Osteocyte (in vitro differentiated cells): ENCODE measurements at regions not wholly inside any gene's neighbourhood (a gene's known extent, or its start where the extent isn't known, plus 50 kb on each side); places are given as distances from the start of the nearest gene placed in this dataset.

Source experiments
- DNase-seq: peaks from one replicate; pipeline ENCODE4 v3.0.0; 2021; ENCODE audit warnings: mixed read lengths; ENCODE audit not compliant: unreplicated experiment; ENCODE audit errors: extremely low spot score
- H3K27ac Mint-ChIP-seq: one replicate; pipeline ENCODE4 v1.8.0; 2021; ENCODE audit warnings: mild to moderate bottlenecking, mixed read lengths; ENCODE audit not compliant: unreplicated experiment
- H3K27me3 Mint-ChIP-seq: one replicate; pipeline ENCODE4 v1.8.0; 2021; ENCODE audit warnings: mixed read lengths; ENCODE audit not compliant: unreplicated experiment
- H3K36me3 Mint-ChIP-seq: one replicate; pipeline ENCODE4 v1.8.0; 2021; ENCODE audit warnings: mixed read lengths; ENCODE audit not compliant: unreplicated experiment
- H3K4me1 Mint-ChIP-seq: one replicate; pipeline ENCODE4 v1.8.0; 2021; ENCODE audit warnings: mixed read lengths; ENCODE audit not compliant: unreplicated experiment
- H3K4me3 Mint-ChIP-seq: one replicate; pipeline ENCODE4 v1.8.0; 2021; ENCODE audit warnings: mild to moderate bottlenecking, moderate library complexity, mixed read lengths; ENCODE audit not compliant: unreplicated experiment
- H3K9me3 Mint-ChIP-seq: one replicate; pipeline ENCODE4 v1.8.0; 2021; ENCODE audit warnings: mixed read lengths; ENCODE audit not compliant: unreplicated experiment
- TF ChIP-seq, protein P1 (sequence below): fragments of 200-600 bp; sonication (generic); IDR thresholded peaks from 2 replicates; pipeline ENCODE4 v1.5.0; 2021; ENCODE audit warnings: antibody characterized with exemption, mild to moderate bottlenecking, moderate library complexity

- no peak for DNase-seq
- peaks cover 13% of the 10 kb centered on the region for H3K27me3 Mint-ChIP-seq
- TF ChIP-seq, protein P1, sequence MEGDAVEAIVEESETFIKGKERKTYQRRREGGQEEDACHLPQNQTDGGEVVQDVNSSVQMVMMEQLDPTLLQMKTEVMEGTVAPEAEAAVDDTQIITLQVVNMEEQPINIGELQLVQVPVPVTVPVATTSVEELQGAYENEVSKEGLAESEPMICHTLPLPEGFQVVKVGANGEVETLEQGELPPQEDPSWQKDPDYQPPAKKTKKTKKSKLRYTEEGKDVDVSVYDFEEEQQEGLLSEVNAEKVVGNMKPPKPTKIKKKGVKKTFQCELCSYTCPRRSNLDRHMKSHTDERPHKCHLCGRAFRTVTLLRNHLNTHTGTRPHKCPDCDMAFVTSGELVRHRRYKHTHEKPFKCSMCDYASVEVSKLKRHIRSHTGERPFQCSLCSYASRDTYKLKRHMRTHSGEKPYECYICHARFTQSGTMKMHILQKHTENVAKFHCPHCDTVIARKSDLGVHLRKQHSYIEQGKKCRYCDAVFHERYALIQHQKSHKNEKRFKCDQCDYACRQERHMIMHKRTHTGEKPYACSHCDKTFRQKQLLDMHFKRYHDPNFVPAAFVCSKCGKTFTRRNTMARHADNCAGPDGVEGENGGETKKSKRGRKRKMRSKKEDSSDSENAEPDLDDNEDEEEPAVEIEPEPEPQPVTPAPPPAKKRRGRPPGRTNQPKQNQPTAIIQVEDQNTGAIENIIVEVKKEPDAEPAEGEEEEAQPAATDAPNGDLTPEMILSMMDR: no peak
- no peak overlapping the region for H3K4me3 Mint-ChIP-seq
- H3K9me3 Mint-ChIP-seq: no peaks in the 10 kb centered on the region
- H3K36me3 Mint-ChIP-seq: no peaks in the 10 kb centered on the region
- H3K27ac Mint-ChIP-seq: no peak overlapping the region
- peaks cover 9% of the 10 kb centered on the region for H3K4me1 Mint-ChIP-seq
These were observed 177.3 kb upstream of the SPOPL start for GRCh38 chr2:138324068-138324771.

DNA sequence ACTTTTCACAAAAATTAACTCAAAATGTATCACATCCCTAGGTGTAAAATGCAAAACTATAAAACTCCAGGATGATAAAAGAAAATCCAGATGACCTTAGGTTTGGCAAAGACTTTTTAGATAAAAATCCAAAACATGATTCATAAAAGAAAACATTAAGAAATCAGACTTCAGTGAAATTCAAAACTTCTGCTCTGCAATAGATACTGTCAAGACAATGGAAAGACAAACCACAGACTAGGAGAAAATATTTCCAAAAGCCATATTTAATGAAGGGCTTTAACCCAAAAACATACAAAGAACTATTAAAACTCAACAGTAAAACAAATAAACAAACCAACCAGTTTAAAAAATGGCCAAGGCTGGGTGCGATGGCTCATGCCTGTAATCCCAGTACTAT, 173.6 kb upstream of the SPOPL start:
- DNase-seq: no peak
- TF ChIP-seq, protein P1: no peak
- Mint-ChIP-seq H3K4me1 (peaks cover 13% of the 10 kb centered on the region), H3K27me3 (peaks cover 13% of the 10 kb centered on the region), H3K9me3 (no peaks in the 10 kb centered on the region), H3K4me3 (no peak overlapping the region), H3K36me3 (no peaks in the 10 kb centered on the region), H3K27ac (no peak overlapping the region)

- peaks cover 19% of the 10 kb centered on the region for H3K4me1 Mint-ChIP-seq
- H3K36me3 Mint-ChIP-seq: no peaks in the 10 kb centered on the region
- no peak for DNase-seq
- TF ChIP-seq, protein P1: no peak
- H3K4me3 Mint-ChIP-seq: no peak overlapping the region
- H3K27me3 Mint-ChIP-seq: peaks cover 9% of the 10 kb centered on the region
- no peak overlapping the region for H3K27ac Mint-ChIP-seq
- no peaks in the 10 kb centered on the region for H3K9me3 Mint-ChIP-seq
These were observed 172.4 kb upstream of the SPOPL start for GRCh38 chr2:138329162-138329561.

GRCh38 chr2:138329591-138329990, 172.0 kb upstream of the SPOPL start:
- Mint-ChIP-seq H3K4me1 (peaks cover 21% of the 10 kb centered on the region), H3K4me3 (no peak overlapping the region), H3K36me3 (no peaks in the 10 kb centered on the region), H3K27ac (no peak overlapping the region), H3K27me3 (peaks cover 5% of the 10 kb centered on the region), H3K9me3 (no peaks in the 10 kb centered on the region)
- no peak for DNase-seq
- TF ChIP-seq, protein P1: no peak

- TF ChIP-seq, protein P1: no peak
- no peaks in the 10 kb centered on the region for H3K9me3 Mint-ChIP-seq
- no peak overlapping the region for H3K4me3 Mint-ChIP-seq
- H3K27me3 Mint-ChIP-seq: no peaks in the 10 kb centered on the region
- no peak overlapping the region for H3K27ac Mint-ChIP-seq
- DNase-seq: no peak
- no peaks in the 10 kb centered on the region for H3K36me3 Mint-ChIP-seq
- H3K4me1 Mint-ChIP-seq: peaks cover 20% of the 10 kb centered on the region
These were observed 168.4 kb upstream of the SPOPL start for GRCh38 chr2:138333121-138333520.
